ENCODE measurements at regions not wholly inside any gene's neighbourhood (a gene's known extent, or its start where the extent isn't known, plus 50 kb on each side); places are given as distances from the start of the nearest gene placed in this dataset.

GRCh38 chr4:22910200-22910599, 217.5 kb downstream of the GBA3 start:
- Histone ChIP-seq H3K4me1 (ENCODE audit: insufficient read depth, low read length) (no peaks in the 10 kb centered on the region), H3K4me3 (replicated peaks in 1 of 3; ENCODE audit: insufficient read depth in 1 of 3, low read depth in 2 of 3, low read length in 3 of 3) (no peak overlapping the region), H3K27me3 (ENCODE audit: control insufficient read depth in 1 of 2, insufficient read depth in 2 of 2, low read length in 2 of 2) (no peaks in the 10 kb centered on the region), H3K27ac (ENCODE audit: extremely low read length, insufficient read depth, low read length) (no peak overlapping the region), H3K9me3 (ENCODE audit: low read length) (no peaks in the 10 kb centered on the region), H3K9ac (ENCODE audit: insufficient read depth, low read depth, low read length) (no peak overlapping the region), H4K20me1 (ENCODE audit: insufficient read depth, low read length) (no peaks in the 10 kb centered on the region), H3K36me3 (replicated peaks in 1 of 2; ENCODE audit: control insufficient read depth in 1 of 2, insufficient read depth in 2 of 2, low read length in 2 of 2) (no peaks in the 10 kb centered on the region), H2AFZ (ENCODE audit: low read length) (no peak overlapping the region), H3K4me2 (ENCODE audit: low read depth, low read length) (no peak overlapping the region), H3K79me2 (ENCODE audit: insufficient read depth, low read length) (no peaks in the 10 kb centered on the region)
- in situ Hi-C loops (cut with HindIII; ENCODE audit: extremely low pct_ligation_motif_present, low pct_unique_long_range_greater_than_20kb) (no loop called here), intact Hi-C loops (cut with micrococcal nuclease; ENCODE audit: unreplicated experiment) (no loop called here)
- FAIRE-seq (no peak), ATAC-seq (no peak), DNase-seq (ENCODE audit: low spot score) (no peak)
- TF ChIP-seq, protein P1, sequence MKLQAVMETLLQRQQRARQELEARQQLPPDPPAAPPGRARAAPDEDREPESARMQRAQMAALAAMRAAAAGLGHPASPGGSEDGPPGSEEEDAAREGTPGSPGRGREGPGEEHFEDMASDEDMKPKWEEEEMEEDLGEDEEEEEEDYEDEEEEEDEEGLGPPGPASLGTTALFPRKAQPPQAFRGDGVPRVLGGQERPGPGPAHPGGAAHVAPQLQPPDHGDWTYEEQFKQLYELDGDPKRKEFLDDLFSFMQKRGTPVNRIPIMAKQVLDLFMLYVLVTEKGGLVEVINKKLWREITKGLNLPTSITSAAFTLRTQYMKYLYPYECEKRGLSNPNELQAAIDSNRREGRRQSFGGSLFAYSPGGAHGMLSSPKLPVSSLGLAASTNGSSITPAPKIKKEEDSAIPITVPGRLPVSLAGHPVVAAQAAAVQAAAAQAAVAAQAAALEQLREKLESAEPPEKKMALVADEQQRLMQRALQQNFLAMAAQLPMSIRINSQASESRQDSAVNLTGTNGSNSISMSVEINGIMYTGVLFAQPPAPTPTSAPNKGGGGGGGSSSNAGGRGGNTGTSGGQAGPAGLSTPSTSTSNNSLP (IDR thresholded peaks at IDR 0.05; ENCODE audit: low read depth, low read length) = no peak
- ChIA-PET CTCF (ENCODE audit: low intra/inter-chr PET ratio, low total read pairs) (no interaction called here), POLR2A (no interaction called here)
- WGBS (ENCODE audit: low lambda C conversion rate) = 0% methylated on average over 2 of the region's 2 CpGs
- BruUV-seq (replicated peaks) = no TSS peak

DNA sequence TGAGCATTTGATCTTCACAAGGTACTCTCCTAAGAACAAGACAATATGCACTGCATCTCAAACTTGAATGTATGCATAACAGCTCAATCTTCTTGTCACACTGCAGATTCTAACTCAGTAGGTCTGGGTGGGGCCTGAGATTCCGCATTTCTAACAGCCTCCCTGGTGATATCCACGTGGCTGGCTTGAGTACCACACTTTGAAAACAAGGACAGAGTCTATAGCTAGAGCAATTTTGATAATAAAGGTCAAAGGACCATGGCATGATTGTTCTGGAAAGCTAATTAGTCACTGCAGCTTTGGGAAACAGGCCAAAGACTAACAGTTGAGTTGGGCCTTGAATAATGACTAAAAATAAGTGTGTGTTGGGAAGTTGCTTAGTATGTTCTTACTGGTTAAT, 213.3 kb downstream of the GBA3 start:
- intact Hi-C loops (cut with micrococcal nuclease; ENCODE audit: unreplicated experiment) (no loop called here), in situ Hi-C loops (cut with HindIII; ENCODE audit: extremely low pct_ligation_motif_present, low pct_unique_long_range_greater_than_20kb) (no loop called here)
- Histone ChIP-seq H2AFZ (ENCODE audit: low read length) (no peak overlapping the region), H3K4me1 (ENCODE audit: insufficient read depth, low read length) (no peaks in the 10 kb centered on the region), H3K79me2 (ENCODE audit: insufficient read depth, low read length) (no peaks in the 10 kb centered on the region), H4K20me1 (ENCODE audit: insufficient read depth, low read length) (no peaks in the 10 kb centered on the region), H3K9me3 (ENCODE audit: low read length) (no peaks in the 10 kb centered on the region), H3K9ac (ENCODE audit: insufficient read depth, low read depth, low read length) (no peak overlapping the region), H3K4me3 (replicated peaks in 1 of 3; ENCODE audit: insufficient read depth in 1 of 3, low read depth in 2 of 3, low read length in 3 of 3) (no peak overlapping the region), H3K4me2 (ENCODE audit: low read depth, low read length) (no peak overlapping the region), H3K27ac (ENCODE audit: extremely low read length, insufficient read depth, low read length) (no peak overlapping the region), H3K36me3 (replicated peaks in 1 of 2; ENCODE audit: control insufficient read depth in 1 of 2, insufficient read depth in 2 of 2, low read length in 2 of 2) (no peaks in the 10 kb centered on the region), H3K27me3 (ENCODE audit: control insufficient read depth in 1 of 2, insufficient read depth in 2 of 2, low read length in 2 of 2) (no peaks in the 10 kb centered on the region)
- BruUV-seq (replicated peaks) = no TSS peak
- ChIA-PET POLR2A (no interaction called here), CTCF (ENCODE audit: low intra/inter-chr PET ratio, low total read pairs) (no interaction called here)
- FAIRE-seq (no peak), DNase-seq (ENCODE audit: low spot score) (no peak), ATAC-seq (no peak)
- TF ChIP-seq, protein P2, sequence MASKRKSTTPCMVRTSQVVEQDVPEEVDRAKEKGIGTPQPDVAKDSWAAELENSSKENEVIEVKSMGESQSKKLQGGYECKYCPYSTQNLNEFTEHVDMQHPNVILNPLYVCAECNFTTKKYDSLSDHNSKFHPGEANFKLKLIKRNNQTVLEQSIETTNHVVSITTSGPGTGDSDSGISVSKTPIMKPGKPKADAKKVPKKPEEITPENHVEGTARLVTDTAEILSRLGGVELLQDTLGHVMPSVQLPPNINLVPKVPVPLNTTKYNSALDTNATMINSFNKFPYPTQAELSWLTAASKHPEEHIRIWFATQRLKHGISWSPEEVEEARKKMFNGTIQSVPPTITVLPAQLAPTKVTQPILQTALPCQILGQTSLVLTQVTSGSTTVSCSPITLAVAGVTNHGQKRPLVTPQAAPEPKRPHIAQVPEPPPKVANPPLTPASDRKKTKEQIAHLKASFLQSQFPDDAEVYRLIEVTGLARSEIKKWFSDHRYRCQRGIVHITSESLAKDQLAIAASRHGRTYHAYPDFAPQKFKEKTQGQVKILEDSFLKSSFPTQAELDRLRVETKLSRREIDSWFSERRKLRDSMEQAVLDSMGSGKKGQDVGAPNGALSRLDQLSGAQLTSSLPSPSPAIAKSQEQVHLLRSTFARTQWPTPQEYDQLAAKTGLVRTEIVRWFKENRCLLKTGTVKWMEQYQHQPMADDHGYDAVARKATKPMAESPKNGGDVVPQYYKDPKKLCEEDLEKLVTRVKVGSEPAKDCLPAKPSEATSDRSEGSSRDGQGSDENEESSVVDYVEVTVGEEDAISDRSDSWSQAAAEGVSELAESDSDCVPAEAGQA (IDR thresholded peaks at IDR 0.05; ENCODE audit: low read depth) = no peak
- TF ChIP-seq, protein P2 (CRISPR knock-in tag; IDR thresholded peaks at IDR 0.05; ENCODE audit: borderline replicate concordance) = no peak
- no peak for TF ChIP-seq TP53 (CRISPR knock-in tag; conservative IDR thresholded peaks at IDR 0.05)
- WGBS (ENCODE audit: low lambda C conversion rate) = 0% methylated on average over 2 of the region's 2 CpGs

All from HepG2 (cell line).